ENCODE measurements at regions not wholly inside any gene's neighbourhood (a gene's known extent, or its start where the extent isn't known, plus 50 kb on each side); places are given as distances from the start of the nearest gene placed in this dataset.

- no peak for DNase-seq
These were observed 914.8 kb downstream of the DCDC2C start for GRCh38 chr2:4618141-4618540.

DNA sequence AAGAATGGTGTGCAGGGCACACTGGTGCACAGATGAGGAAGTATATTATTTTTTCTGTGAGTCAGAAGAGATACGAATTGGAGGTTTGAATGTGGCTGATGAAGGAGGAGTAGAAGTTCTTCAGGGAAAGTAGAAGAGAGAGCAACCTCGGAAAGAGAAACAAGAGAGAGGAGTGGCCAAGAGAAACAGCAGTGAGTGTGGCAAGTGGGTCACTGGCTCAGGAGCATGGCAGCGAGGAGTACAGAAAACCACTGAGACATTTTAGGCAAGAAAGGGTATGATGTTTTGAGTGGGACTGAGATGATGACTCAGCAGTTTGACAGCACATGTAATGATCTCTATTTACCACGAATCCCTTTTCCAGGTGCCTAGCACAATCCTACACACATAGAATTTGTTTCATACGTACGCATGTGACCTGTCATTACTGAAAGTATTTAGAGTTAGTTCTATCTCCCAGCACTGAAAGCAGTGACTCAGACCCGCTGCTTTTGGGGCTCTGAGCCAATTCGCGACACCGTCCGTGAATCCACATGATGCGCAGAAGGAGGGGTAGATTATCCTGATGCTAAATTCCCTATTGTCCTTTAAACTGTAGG lies 915.4 kb downstream of the DCDC2C start:
- no peak for DNase-seq

- no peak for DNase-seq
These were observed 925.7 kb downstream of the DCDC2C start for GRCh38 chr2:4628998-4629501.

DNA sequence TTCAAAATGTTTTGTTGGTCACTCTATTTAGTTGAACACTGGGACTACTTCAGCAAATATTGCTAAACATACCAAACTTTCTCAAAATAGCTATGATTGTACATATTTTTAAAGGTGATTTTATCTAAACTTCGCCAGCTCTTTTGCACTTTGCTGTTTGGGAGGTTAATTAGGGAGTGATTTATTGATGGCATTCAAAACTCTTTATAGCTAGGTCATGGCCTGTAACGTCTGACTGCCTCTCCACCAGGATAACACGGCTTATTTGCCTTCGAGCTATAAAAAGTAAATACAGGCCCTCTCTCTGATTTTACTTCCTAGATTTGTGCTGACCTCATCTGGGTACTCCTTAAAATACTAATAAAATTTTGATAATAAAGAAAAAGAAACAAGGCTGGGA lies 931.9 kb downstream of the DCDC2C start:
- DNase-seq: no peak

- DNase-seq: no peak
These were observed 950.6 kb downstream of the DCDC2C start for GRCh38 chr2:4653991-4654390.

- DNase-seq: no peak
These were observed 953.0 kb downstream of the DCDC2C start for GRCh38 chr2:4656326-4656725.

- no peak for DNase-seq
These were observed 958.9 kb downstream of the DCDC2C start for GRCh38 chr2:4662161-4662779.

- no peak for DNase-seq
These were observed 965.0 kb downstream of the DCDC2C start for GRCh38 chr2:4668381-4668780.

GRCh38 chr2:4670331-4670730 lies 967.0 kb downstream of the DCDC2C start:
- no peak for DNase-seq

- no peak for DNase-seq
These were observed 969.7 kb downstream of the DCDC2C start for GRCh38 chr2:4673025-4673489.

DNA sequence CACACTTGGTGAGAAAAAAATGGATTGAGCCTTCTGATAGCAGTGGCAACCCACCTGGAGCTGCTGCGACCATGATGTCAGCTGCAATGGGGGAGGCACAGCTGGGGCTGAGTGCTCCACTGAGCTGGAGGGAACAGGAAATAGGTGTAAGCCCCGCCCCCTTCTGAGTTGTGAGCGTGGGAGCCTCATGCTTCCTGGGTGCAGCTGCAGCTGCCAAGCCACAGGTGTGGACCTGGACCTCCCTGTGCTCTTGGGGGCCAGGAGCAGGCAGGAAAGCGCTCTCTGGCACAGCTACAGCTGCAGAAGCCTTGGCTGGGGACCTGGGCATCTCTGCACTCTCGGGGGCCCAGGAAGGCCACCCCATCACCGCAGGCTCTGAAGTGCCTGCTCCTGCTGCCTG lies 970.6 kb downstream of the DCDC2C start:
- no peak for DNase-seq

GRCh38 chr2:4675295-4675694 lies 971.9 kb downstream of the DCDC2C start:
- DNase-seq: no peak

- no peak for DNase-seq
These were observed 975.6 kb downstream of the DCDC2C start for GRCh38 chr2:4678927-4679326.

GRCh38 chr2:4679391-4679790 lies 976.0 kb downstream of the DCDC2C start:
- DNase-seq: no peak

- DNase-seq: no peak
These were observed 981.5 kb downstream of the DCDC2C start for GRCh38 chr2:4684921-4685320.

DNA sequence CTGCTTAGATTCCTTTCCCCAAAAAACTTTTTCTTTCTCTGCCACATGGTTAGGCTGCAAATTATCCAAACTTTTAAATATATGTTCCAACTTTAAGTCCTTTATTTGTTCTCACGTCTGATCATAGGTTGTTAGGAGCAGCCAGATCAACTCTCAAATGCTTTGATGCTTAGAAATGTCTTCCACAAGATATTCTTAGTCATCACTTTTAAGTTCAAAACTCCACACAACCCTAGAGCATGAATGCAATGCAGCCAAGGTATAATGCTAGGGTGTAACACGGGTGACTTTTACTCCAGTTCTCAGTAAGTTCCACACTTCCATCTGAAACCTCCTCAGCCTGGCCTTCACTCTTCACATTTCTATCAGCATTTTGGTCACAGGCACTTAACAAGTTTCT lies 987.5 kb downstream of the DCDC2C start:
- DNase-seq: no peak

- no peak for DNase-seq
These were observed 989.9 kb downstream of the DCDC2C start for GRCh38 chr2:4693266-4693665.

DNA sequence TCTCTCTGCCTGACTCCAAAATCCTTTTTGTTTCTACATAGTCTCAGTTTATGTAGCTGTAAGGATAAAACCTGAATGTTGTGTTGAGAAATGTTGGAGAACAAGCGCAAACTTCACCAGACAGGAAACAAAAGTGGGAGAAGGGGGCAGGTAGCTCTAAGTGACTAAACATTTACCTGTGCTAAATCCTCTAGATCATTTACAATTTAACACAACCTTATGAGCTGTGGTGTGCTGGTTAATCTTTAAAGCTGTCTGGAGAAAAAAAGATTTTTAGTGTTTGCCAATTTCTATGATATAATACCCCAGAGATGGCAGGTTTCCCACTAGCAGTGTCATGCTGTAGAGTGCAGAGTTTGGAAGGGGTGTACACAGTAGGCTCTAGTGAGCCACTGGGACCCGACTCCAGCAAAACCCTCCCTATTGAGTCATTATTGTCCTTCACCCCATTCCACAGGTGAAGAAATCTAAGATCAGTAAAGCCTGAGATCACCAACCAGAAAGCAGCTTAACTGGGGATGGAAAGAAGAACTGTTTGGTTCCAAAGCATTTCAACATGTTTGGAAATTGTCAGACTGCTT lies 992.0 kb downstream of the DCDC2C start:
- no peak for DNase-seq

- no peak for DNase-seq
These were observed 977.1 kb upstream of the SOX11 start for GRCh38 chr2:4715065-4715464.

DNA sequence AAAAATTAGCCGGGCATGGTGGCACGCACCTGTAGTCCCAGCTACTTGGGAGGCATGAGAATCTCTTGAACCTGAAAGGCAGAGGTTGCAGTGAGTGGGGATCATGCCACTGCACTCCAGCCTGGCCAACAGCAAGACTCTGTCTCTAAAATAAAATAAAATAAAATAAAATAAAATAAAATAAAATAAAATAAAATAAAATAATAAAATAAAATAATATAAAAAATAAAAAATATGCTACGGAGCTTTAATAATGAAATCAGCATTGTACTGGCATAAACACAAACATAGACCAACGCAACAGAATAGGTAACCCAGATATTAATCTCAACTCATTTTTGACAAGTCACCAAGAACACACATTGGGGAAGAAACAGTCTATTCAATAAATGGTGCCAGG lies 973.4 kb upstream of the SOX11 start:
- DNase-seq: no peak

GRCh38 chr2:4725618-4726017 lies 966.6 kb upstream of the SOX11 start:
- DNase-seq: no peak

- DNase-seq: no peak
These were observed 959.6 kb upstream of the SOX11 start for GRCh38 chr2:4732560-4732959.

DNA sequence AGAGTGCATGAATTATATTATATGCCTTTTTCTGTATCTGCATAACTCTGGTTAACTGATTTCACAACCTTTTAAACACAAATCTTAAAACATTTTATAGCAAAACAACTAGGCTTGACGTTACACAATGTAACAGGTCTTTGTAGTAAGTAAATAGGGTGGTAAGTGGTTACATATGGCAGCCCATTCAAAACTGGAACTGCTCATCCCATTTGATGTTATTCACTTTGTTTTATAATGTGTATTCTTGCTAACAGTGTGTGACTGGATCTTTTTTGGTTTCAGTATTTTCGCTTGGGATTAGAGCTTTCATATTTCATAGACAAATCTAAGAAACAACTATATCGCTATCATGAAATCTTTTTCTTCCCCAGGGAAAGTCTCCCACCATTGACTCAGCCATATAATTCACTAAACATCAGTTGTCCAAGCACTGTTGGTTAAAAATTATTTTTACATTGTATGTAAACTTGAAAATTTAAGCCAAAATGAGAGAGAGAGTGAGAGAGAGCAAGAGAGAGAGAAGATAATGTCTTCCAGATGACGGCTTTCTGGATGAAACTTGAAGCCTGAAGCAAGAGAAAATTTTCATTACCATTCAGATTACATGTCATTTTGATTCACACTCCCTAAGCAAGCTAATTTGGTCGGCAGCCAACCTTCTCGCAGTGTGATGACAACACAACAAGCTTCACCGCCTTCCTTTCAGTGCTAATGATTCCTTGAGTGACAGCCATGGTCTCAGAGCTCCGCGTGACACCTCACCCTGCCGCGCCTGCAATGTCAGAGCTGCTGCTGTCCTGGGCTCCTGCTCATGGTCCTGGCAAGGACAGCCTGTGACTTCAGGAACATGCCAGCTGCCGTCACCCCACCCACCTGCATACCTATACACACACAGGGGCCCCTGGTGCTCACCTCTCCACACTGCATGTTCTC lies 946.9 kb upstream of the SOX11 start:
- DNase-seq: peak; percentile 56

All from right forelimb (tissue), 1 donor.